BLaER1 (cell line): ENCODE measurements at regions not wholly inside any gene's neighbourhood (a gene's known extent, or its start where the extent isn't known, plus 50 kb on each side); places are given as distances from the start of the nearest gene placed in this dataset.

Source experiments
- H3K27ac ChIP-seq: shearing (Covaris generic); formaldehyde crosslinking; 2 replicates; pipeline ENCODE4 v1.8.1; 2022
- H3K27me3 ChIP-seq: shearing (Covaris generic); formaldehyde crosslinking; 2 replicates; pipeline ENCODE4 v1.8.1; 2022
- H3K36me3 ChIP-seq: shearing (Covaris generic); formaldehyde crosslinking; 2 replicates; pipeline ENCODE4 v1.8.1; 2022
- H3K4me1 ChIP-seq: shearing (Covaris generic); formaldehyde crosslinking; 2 replicates; pipeline ENCODE4 v1.8.1; 2022
- H3K4me2 ChIP-seq: shearing (Covaris generic); formaldehyde crosslinking; 2 replicates; pipeline ENCODE4 v1.8.1; 2022
- H3K4me3 ChIP-seq: shearing (Covaris generic); formaldehyde crosslinking; 2 replicates; pipeline ENCODE4 v1.8.1; 2022
- H3K9ac ChIP-seq: shearing (Covaris generic); formaldehyde crosslinking; 2 replicates; pipeline ENCODE4 v1.8.1; 2022
- H3K9me3 ChIP-seq: shearing (Covaris generic); formaldehyde crosslinking; 2 replicates; pipeline ENCODE4 v1.8.1; 2022
- H4K20me1 ChIP-seq: shearing (Covaris generic); formaldehyde crosslinking; 2 replicates; pipeline ENCODE4 v1.8.1; 2022
- Cebpa-rat ChIP-seq: shearing (Covaris generic); IDR thresholded peaks from 2 replicates; pipeline ENCODE4 v1.8.1; 2022

GRCh38 chr22:49247194-49247924, 580.3 kb downstream of the BRD1 start:
- Histone ChIP-seq H3K9ac (no peak overlapping the region), H3K4me3 (no peak overlapping the region), H3K27ac (no peak overlapping the region), H3K4me2 (no peak overlapping the region), H3K27me3 (no peaks in the 10 kb centered on the region), H4K20me1 (no peaks in the 10 kb centered on the region), H3K4me1 (no peaks in the 10 kb centered on the region), H3K36me3 (no peaks in the 10 kb centered on the region), H3K9me3 (no peaks in the 10 kb centered on the region)
- TF ChIP-seq Cebpa-rat: no peak

DNA sequence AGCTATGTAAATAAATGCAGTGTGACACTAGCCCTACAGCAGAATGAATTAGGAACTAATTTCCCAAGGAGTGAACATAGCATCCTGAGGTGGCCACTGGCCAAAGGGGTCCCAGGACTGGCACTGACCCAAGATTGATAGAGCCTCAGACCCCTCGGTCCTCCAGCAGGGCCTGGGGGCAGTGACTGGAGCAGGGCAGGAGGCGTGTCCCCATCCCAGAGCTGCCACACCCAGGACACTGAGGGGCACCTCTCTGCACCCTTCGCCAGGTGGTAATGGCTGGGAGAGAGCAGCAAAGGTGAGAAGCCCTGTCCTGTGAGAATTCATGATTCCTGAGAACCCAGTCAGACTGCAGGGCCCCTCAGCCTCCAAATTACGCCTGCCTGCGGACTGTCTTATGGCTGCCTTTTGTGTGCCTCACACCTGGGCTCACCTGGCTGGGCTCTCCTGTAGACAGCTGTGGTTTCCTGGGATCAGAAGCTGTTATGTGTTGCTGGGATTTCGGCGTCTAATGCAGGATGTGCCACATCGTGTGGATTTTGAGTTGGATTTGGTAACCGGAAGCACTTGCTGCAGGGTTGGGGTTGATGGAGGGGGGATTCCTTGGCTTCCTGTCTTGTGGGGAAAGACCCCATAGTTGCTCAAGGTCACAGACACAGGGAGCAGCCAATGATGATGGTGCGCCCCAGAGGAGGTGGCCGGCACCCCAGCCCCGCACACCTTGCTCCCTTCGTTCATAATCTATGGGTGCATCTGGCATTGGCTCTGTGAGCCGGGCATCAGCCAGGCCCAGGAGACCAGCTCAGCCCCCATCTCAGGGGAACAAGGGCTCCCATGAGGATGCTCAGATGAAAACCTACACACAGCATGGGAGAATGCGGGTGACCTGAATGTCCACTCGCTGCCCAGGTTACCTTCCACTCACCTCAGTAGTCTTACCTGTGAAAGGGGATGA, 582.9 kb downstream of the BRD1 start:
- Histone ChIP-seq H3K9ac (no peak overlapping the region), H3K27me3 (no peaks in the 10 kb centered on the region), H3K4me1 (no peaks in the 10 kb centered on the region), H3K27ac (no peak overlapping the region), H3K9me3 (no peaks in the 10 kb centered on the region), H4K20me1 (peaks cover under 1% of the 10 kb centered on the region; the same call in 1 of the 2 replicates), H3K4me3 (no peak overlapping the region), H3K4me2 (no peak overlapping the region), H3K36me3 (no peaks in the 10 kb centered on the region)
- TF ChIP-seq Cebpa-rat: no peak

- Histone ChIP-seq H3K27me3 (no peaks in the 10 kb centered on the region), H3K4me2 (no peak overlapping the region), H3K9me3 (no peaks in the 10 kb centered on the region), H3K36me3 (no peaks in the 10 kb centered on the region), H3K4me3 (no peak overlapping the region), H3K4me1 (no peaks in the 10 kb centered on the region), H4K20me1 (peaks cover 5% of the 10 kb centered on the region; the same call in 1 of the 2 replicates), H3K27ac (no peak overlapping the region), H3K9ac (no peak overlapping the region)
- no peak for TF ChIP-seq Cebpa-rat
Measured at GRCh38 chr22:49243965-49244364, 583.7 kb downstream of the BRD1 start.

DNA sequence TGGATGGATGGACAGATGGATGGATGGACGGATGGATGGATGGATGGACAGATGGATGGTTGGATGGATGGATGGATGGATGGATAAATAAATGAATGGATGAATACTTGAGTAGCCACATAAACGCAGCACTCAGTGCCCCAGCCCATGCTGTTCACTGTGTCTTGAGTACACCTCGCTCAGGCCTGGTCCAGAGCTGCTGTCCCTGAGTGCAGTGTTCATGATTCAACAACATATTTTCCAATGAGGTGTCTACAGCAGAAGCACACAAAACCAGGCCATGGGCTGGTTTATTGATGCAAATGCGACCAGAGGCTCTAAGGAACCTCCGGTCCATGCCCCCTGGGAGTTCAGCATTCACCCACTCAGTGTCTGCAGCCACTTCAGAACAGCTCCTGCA, 584.3 kb downstream of the BRD1 start:
- Histone ChIP-seq H3K36me3 (no peaks in the 10 kb centered on the region), H3K4me1 (no peaks in the 10 kb centered on the region), H3K27me3 (no peaks in the 10 kb centered on the region), H3K4me2 (no peak overlapping the region), H3K27ac (no peak overlapping the region), H3K9me3 (no peaks in the 10 kb centered on the region), H3K4me3 (no peak overlapping the region), H3K9ac (no peak overlapping the region), H4K20me1 (peaks cover 5% of the 10 kb centered on the region; the same call in 1 of the 2 replicates)
- TF ChIP-seq Cebpa-rat: no peak

DNA sequence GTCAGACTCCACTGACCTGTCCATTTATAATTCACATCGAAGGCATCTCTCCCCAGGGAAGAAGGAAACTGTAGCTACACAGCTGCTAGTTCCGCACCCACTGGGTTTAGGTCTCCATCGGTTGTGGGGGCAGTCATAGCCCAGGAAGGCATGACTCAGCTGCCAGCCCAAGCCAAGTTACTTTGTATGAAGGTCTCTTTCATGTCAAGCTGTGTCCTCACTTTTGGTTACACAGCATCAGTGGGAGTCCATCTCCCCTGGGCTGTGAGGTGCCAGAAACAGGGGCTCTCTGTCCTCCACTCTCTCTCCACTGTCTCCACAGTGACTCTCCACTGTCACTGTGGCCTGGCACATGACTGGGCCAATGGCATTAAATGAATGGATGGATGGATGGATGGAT, 585.2 kb downstream of the BRD1 start:
- Histone ChIP-seq H3K4me3 (no peak overlapping the region), H3K4me2 (no peak overlapping the region), H3K36me3 (no peaks in the 10 kb centered on the region), H3K27me3 (no peaks in the 10 kb centered on the region), H3K9me3 (no peaks in the 10 kb centered on the region), H3K9ac (no peak overlapping the region), H4K20me1 (peaks cover 5% of the 10 kb centered on the region; the same call in 1 of the 2 replicates), H3K27ac (no peak overlapping the region), H3K4me1 (no peaks in the 10 kb centered on the region)
- no peak for TF ChIP-seq Cebpa-rat

- Histone ChIP-seq H3K36me3 (no peaks in the 10 kb centered on the region), H3K4me3 (no peak overlapping the region), H3K9me3 (no peaks in the 10 kb centered on the region), H3K27ac (no peak overlapping the region), H3K27me3 (no peaks in the 10 kb centered on the region), H3K4me1 (no peaks in the 10 kb centered on the region), H3K4me2 (no peak overlapping the region), H4K20me1 (peaks cover 5% of the 10 kb centered on the region; the same call in 1 of the 2 replicates), H3K9ac (no peak overlapping the region)
- TF ChIP-seq Cebpa-rat: no peak
Measured at GRCh38 chr22:49241174-49241851, 586.4 kb downstream of the BRD1 start.

GRCh38 chr22:49240472-49240871, 587.2 kb downstream of the BRD1 start:
- Histone ChIP-seq H3K27me3 (no peaks in the 10 kb centered on the region), H3K36me3 (no peaks in the 10 kb centered on the region), H3K4me1 (peaks cover 6% of the 10 kb centered on the region; the same call in 1 of the 2 replicates), H3K9me3 (no peaks in the 10 kb centered on the region), H3K27ac (no peak overlapping the region), H3K9ac (no peak overlapping the region), H4K20me1 (peaks cover 5% of the 10 kb centered on the region; the same call in 1 of the 2 replicates), H3K4me3 (no peak overlapping the region), H3K4me2 (no peak overlapping the region)
- no peak for TF ChIP-seq Cebpa-rat

DNA sequence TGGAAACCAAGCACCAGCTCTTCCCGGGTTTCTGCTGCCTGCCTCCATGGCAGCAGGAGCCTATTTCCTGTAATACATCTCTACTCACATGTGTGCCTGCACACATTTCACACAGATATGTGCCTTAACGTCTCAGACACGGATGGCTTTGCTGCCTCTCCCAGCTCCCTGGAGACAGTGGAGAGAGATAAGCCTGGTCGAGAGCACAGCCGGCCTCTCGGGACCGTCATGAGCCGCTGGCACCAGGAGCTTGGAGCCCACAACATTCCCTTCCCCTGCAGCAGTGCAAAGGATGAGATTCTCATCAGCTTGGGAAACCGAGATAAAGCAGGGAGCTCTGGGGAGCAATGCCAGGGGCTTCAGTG, 587.7 kb downstream of the BRD1 start:
- H3K4me3 ChIP-seq: no peak overlapping the region
- peaks cover 6% of the 10 kb centered on the region; the same call in 1 of the 2 replicates for H3K4me1 ChIP-seq
- H3K4me2 ChIP-seq: no peak overlapping the region
- no peaks in the 10 kb centered on the region for H3K36me3 ChIP-seq
- H4K20me1 ChIP-seq: peaks cover 5% of the 10 kb centered on the region; the same call in 1 of the 2 replicates
- no peak overlapping the region for H3K9ac ChIP-seq
- H3K27me3 ChIP-seq: no peaks in the 10 kb centered on the region
- TF ChIP-seq Cebpa-rat: no peak
- H3K27ac ChIP-seq: no peak overlapping the region
- H3K9me3 ChIP-seq: no peaks in the 10 kb centered on the region

- Histone ChIP-seq H4K20me1 (peaks cover 9% of the 10 kb centered on the region; the same call in 1 of the 2 replicates), H3K27ac (no peak overlapping the region), H3K4me3 (no peak overlapping the region), H3K4me2 (no peak overlapping the region), H3K9me3 (no peaks in the 10 kb centered on the region), H3K4me1 (peaks cover 6% of the 10 kb centered on the region; the same call in 1 of the 2 replicates), H3K36me3 (no peaks in the 10 kb centered on the region), H3K9ac (no peak overlapping the region), H3K27me3 (no peaks in the 10 kb centered on the region)
- TF ChIP-seq Cebpa-rat: no peak
Measured at GRCh38 chr22:49239264-49240015, 588.2 kb downstream of the BRD1 start.
